Epithelial cell of esophagus (primary cell): ENCODE measurements at regions not wholly inside any gene's neighbourhood (a gene's known extent, or its start where the extent isn't known, plus 50 kb on each side); places are given as distances from the start of the nearest gene placed in this dataset.
"Not testable (repeated sequence)": the region's sequence is repeated elsewhere in the genome, so short reads cannot be mapped to it uniquely, and the experiment has no call there.

ENCODE experiments used
- DNase-seq: peaks from one replicate; pipeline ENCODE4 v3.0.0; 2010; ENCODE audit warnings: low read depth
- H3K4me3 ChIP-seq: 2 replicates; pipeline ENCODE4 v1.5.1; 2011; ENCODE audit warnings: mild to moderate bottlenecking, low read length, control low read depth
- CTCF ChIP-seq: IDR thresholded peaks from 2 replicates; pipeline ENCODE4 v1.5.1; 2011; ENCODE audit warnings: low read depth, mild to moderate bottlenecking, low read length, control low read depth, inconsistent platforms; ENCODE audit not compliant: insufficient read depth; ENCODE audit errors: missing control alignments

- no peak overlapping the region for H3K4me3 ChIP-seq
- TF ChIP-seq CTCF = no peak
- no peak for DNase-seq
These were observed 283.8 kb upstream of the FRG2C start for GRCh38 chr3:75380276-75380771.

GRCh38 chr3:75384016-75384415 is 280.1 kb upstream of the FRG2C start:
- not testable (repeated sequence) for DNase-seq, H3K4me3 ChIP-seq

- not testable (repeated sequence) for H3K4me3 ChIP-seq, DNase-seq
These were observed 275.5 kb upstream of the FRG2C start for GRCh38 chr3:75388486-75389124.

- DNase-seq, H3K4me3 ChIP-seq: not testable (repeated sequence)
These were observed 270.8 kb upstream of the FRG2C start for GRCh38 chr3:75393288-75393694.

- DNase-seq, H3K4me3 ChIP-seq: not testable (repeated sequence)
These were observed 270.0 kb upstream of the FRG2C start for GRCh38 chr3:75394102-75394501.

- not testable (repeated sequence) for DNase-seq, H3K4me3 ChIP-seq
These were observed 269.4 kb upstream of the FRG2C start for GRCh38 chr3:75394562-75395360.

- TF ChIP-seq CTCF = no peak
- DNase-seq = no peak
- H3K4me3 ChIP-seq = no peak overlapping the region
These were observed 268.4 kb upstream of the FRG2C start for GRCh38 chr3:75395580-75396315.

GRCh38 chr3:75396316-75396802 is 267.8 kb upstream of the FRG2C start:
- H3K4me3 ChIP-seq = no peak overlapping the region
- no peak for DNase-seq
- no peak for TF ChIP-seq CTCF

GRCh38 chr3:75397486-75397885 is 266.6 kb upstream of the FRG2C start:
- not testable (repeated sequence) for DNase-seq, H3K4me3 ChIP-seq
